Nephron (organoid): ENCODE measurements at regions not wholly inside any gene's neighbourhood (a gene's known extent, or its start where the extent isn't known, plus 50 kb on each side); places are given as distances from the start of the nearest gene placed in this dataset.
"Not testable (repeated sequence)": the region's sequence is repeated elsewhere in the genome, so short reads cannot be mapped to it uniquely, and the experiment has no call there.

Source experiments
- H3K27ac Mint-ChIP-seq, 3 experiments: 2 replicates each; pipeline ENCODE4 v1.8.0; 2020; ENCODE audit warnings: mixed read lengths in 3 of 3, mild to moderate bottlenecking in 2 of 3, moderate library complexity in 1 of 3
- H3K27me3 Mint-ChIP-seq: 2 replicates; pipeline ENCODE4 v1.8.0; 2021; ENCODE audit warnings: low read depth, mild to moderate bottlenecking, moderate library complexity, mixed read lengths
- H3K36me3 Mint-ChIP-seq: 2 replicates; pipeline ENCODE4 v1.8.0; 2020; ENCODE audit warnings: low read depth, mixed read lengths
- H3K4me1 Mint-ChIP-seq: 2 replicates; pipeline ENCODE4 v1.8.0; 2020; ENCODE audit warnings: mixed read lengths
- H3K4me3 Mint-ChIP-seq, 3 experiments: 2 replicates each; pipeline ENCODE4 v1.8.0; 2020; ENCODE audit warnings: mild to moderate bottlenecking in 3 of 3, mixed read lengths in 3 of 3, moderate library complexity in 2 of 3
- H3K9me3 Mint-ChIP-seq: 2 replicates; pipeline ENCODE4 v1.8.0; 2020; ENCODE audit warnings: mixed read lengths
- CTCF ChIP-seq, 3 experiments: fragments of 200-600 bp; sonication (generic); IDR thresholded peaks; one replicate each; pipeline ENCODE4 v1.5.0; 2021; ENCODE audit warnings: antibody characterized with exemption in 3 of 3; ENCODE audit not compliant: unreplicated experiment in 3 of 3

GRCh38 chr12:112616469-112617152 lies 174.9 kb upstream of the RPH3A start:
- Mint-ChIP-seq H3K4me1 (no peaks in the 10 kb centered on the region), H3K36me3 (no peaks in the 10 kb centered on the region), H3K9me3 (no peaks in the 10 kb centered on the region), H3K27ac (no peak overlapping the region), H3K27me3 (peaks cover 13% of the 10 kb centered on the region), H3K4me3 (no peak overlapping the region)
- TF ChIP-seq CTCF (IDR thresholded peaks at IDR 0.05; ENCODE audit: unreplicated experiment in 3 of 3): no peak

GRCh38 chr12:112617153-112617505 lies 174.4 kb upstream of the RPH3A start:
- H3K9me3 Mint-ChIP-seq: no peaks in the 10 kb centered on the region
- no peak overlapping the region for H3K27ac Mint-ChIP-seq
- TF ChIP-seq CTCF (IDR thresholded peaks at IDR 0.05; ENCODE audit: unreplicated experiment in 3 of 3): no peak
- H3K4me1 Mint-ChIP-seq: no peaks in the 10 kb centered on the region
- H3K4me3 Mint-ChIP-seq: no peak overlapping the region
- no peaks in the 10 kb centered on the region for H3K36me3 Mint-ChIP-seq
- peaks cover 13% of the 10 kb centered on the region for H3K27me3 Mint-ChIP-seq

GRCh38 chr12:112627851-112628250 lies 163.7 kb upstream of the RPH3A start:
- TF ChIP-seq CTCF (IDR thresholded peaks at IDR 0.05; ENCODE audit: unreplicated experiment in 3 of 3): no peak
- Mint-ChIP-seq H3K9me3 (no peaks in the 10 kb centered on the region), H3K36me3 (no peaks in the 10 kb centered on the region), H3K27ac (no peak overlapping the region), H3K27me3 (peaks cover 15% of the 10 kb centered on the region), H3K4me3 (no peak overlapping the region), H3K4me1 (no peaks in the 10 kb centered on the region)

GRCh38 chr12:112631974-112632373 lies 159.6 kb upstream of the RPH3A start:
- not testable (repeated sequence) for H3K4me1 Mint-ChIP-seq, H3K9me3 Mint-ChIP-seq, H3K27ac Mint-ChIP-seq, H3K36me3 Mint-ChIP-seq, H3K4me3 Mint-ChIP-seq
- peaks cover 15% of the 10 kb centered on the region for H3K27me3 Mint-ChIP-seq

GRCh38 chr12:112635036-112635435 lies 156.5 kb upstream of the RPH3A start:
- no peak overlapping the region for H3K4me3 Mint-ChIP-seq
- H3K27me3 Mint-ChIP-seq: peaks cover 27% of the 10 kb centered on the region
- H3K27ac Mint-ChIP-seq: no peak overlapping the region
- no peaks in the 10 kb centered on the region for H3K36me3 Mint-ChIP-seq
- no peak for TF ChIP-seq CTCF (IDR thresholded peaks at IDR 0.05; ENCODE audit: unreplicated experiment in 3 of 3)
- H3K9me3 Mint-ChIP-seq: no peaks in the 10 kb centered on the region
- H3K4me1 Mint-ChIP-seq: no peaks in the 10 kb centered on the region

- Mint-ChIP-seq H3K36me3 (no peaks in the 10 kb centered on the region), H3K4me1 (no peaks in the 10 kb centered on the region)
Observed at GRCh38 chr12:112638420-112638819, 153.1 kb upstream of the RPH3A start.

More at GRCh38 chr12:112638420-112638819, 153.1 kb upstream of the RPH3A start:
- Mint-ChIP-seq H3K27ac (no peak overlapping the region), H3K9me3 (no peaks in the 10 kb centered on the region), H3K4me3 (no peak overlapping the region), H3K27me3 (peaks cover 20% of the 10 kb centered on the region)
- TF ChIP-seq CTCF (IDR thresholded peaks at IDR 0.05; ENCODE audit: unreplicated experiment in 3 of 3): no peak
